ENCODE measurements at regions not wholly inside any gene's neighbourhood (a gene's known extent, or its start where the extent isn't known, plus 50 kb on each side); places are given as distances from the start of the nearest gene placed in this dataset.

GRCh38 chr2:125444106-125444505 is 1211.9 kb upstream of the GYPC start:
- no peak overlapping the region for H3K4me3 ChIP-seq (ENCODE audit: low read length)
- no peak overlapping the region for H2AFZ ChIP-seq (ENCODE audit: low read length)
- no peaks in the 10 kb centered on the region for H3K9me3 ChIP-seq (replicated peaks; ENCODE audit: insufficient read depth, low read length)
- no peak overlapping the region for H3K4me2 ChIP-seq (ENCODE audit: low read depth, low read length)
- H3K4me1 ChIP-seq (ENCODE audit: low read length), result no peaks in the 10 kb centered on the region
- no peak overlapping the region for H3K9ac ChIP-seq (ENCODE audit: low read length)
- no peak for DNase-seq
- H3K9me2 ChIP-seq (replicated peaks; ENCODE audit: insufficient read depth, low read length), result no peaks in the 10 kb centered on the region
- no peaks in the 10 kb centered on the region for H3K27me3 ChIP-seq (replicated peaks; ENCODE audit: insufficient read depth, low read length)
- no peaks in the 10 kb centered on the region for H3F3A ChIP-seq (ENCODE audit: insufficient read depth, low read length)
- H3K36me3 ChIP-seq (replicated peaks; ENCODE audit: insufficient read depth, low read length), result no peaks in the 10 kb centered on the region
- no peaks in the 10 kb centered on the region for H4K20me1 ChIP-seq (ENCODE audit: insufficient read depth, low read length)
- TF ChIP-seq EZH2 (optimal IDR thresholded peaks at IDR 0.05; ENCODE audit: low read depth, low read length), result no peak
- TF ChIP-seq EZH2phosphoT487 (IDR thresholded peaks at IDR 0.05; ENCODE audit: low read length), result no peak
- TF ChIP-seq CTCF (IDR thresholded peaks at IDR 0.05; ENCODE audit: low read length), result no peak
- no peak overlapping the region for H3K27ac ChIP-seq (ENCODE audit: low read length)
- no peaks in the 10 kb centered on the region for H3K79me2 ChIP-seq (ENCODE audit: low read length)

- Histone ChIP-seq H3K79me2 (ENCODE audit: low read length) (no peaks in the 10 kb centered on the region), H3K27ac (ENCODE audit: low read length) (no peak overlapping the region), H3K4me2 (ENCODE audit: low read depth, low read length) (no peak overlapping the region), H3K27me3 (replicated peaks; ENCODE audit: insufficient read depth, low read length) (no peaks in the 10 kb centered on the region), H3K4me3 (ENCODE audit: low read length) (no peak overlapping the region), H3K9me2 (replicated peaks; ENCODE audit: insufficient read depth, low read length) (no peaks in the 10 kb centered on the region), H3F3A (ENCODE audit: insufficient read depth, low read length) (no peaks in the 10 kb centered on the region), H3K9ac (ENCODE audit: low read length) (no peak overlapping the region), H2AFZ (ENCODE audit: low read length) (no peak overlapping the region), H3K9me3 (replicated peaks; ENCODE audit: insufficient read depth, low read length) (no peaks in the 10 kb centered on the region), H4K20me1 (ENCODE audit: insufficient read depth, low read length) (no peaks in the 10 kb centered on the region), H3K4me1 (ENCODE audit: low read length) (no peaks in the 10 kb centered on the region), H3K36me3 (replicated peaks; ENCODE audit: insufficient read depth, low read length) (no peaks in the 10 kb centered on the region)
- TF ChIP-seq EZH2 (optimal IDR thresholded peaks at IDR 0.05; ENCODE audit: low read depth, low read length) (no peak), CTCF (IDR thresholded peaks at IDR 0.05; ENCODE audit: low read length) (no peak), EZH2phosphoT487 (IDR thresholded peaks at IDR 0.05; ENCODE audit: low read length) (no peak)
- no peak for DNase-seq
Observed at GRCh38 chr2:125445495-125445894, 1210.5 kb upstream of the GYPC start.

GRCh38 chr2:125450092-125450491 is 1205.9 kb upstream of the GYPC start:
- Histone ChIP-seq H3K4me3 (ENCODE audit: low read length) (no peak overlapping the region), H3K9me2 (replicated peaks; ENCODE audit: insufficient read depth, low read length) (no peaks in the 10 kb centered on the region), H3K4me1 (ENCODE audit: low read length) (no peaks in the 10 kb centered on the region)

More at GRCh38 chr2:125450092-125450491, 1205.9 kb upstream of the GYPC start:
- Histone ChIP-seq H3F3A (ENCODE audit: insufficient read depth, low read length) (no peaks in the 10 kb centered on the region), H3K79me2 (ENCODE audit: low read length) (no peaks in the 10 kb centered on the region), H3K9ac (ENCODE audit: low read length) (no peak overlapping the region), H3K4me2 (ENCODE audit: low read depth, low read length) (no peak overlapping the region), H3K27me3 (replicated peaks; ENCODE audit: insufficient read depth, low read length) (no peaks in the 10 kb centered on the region), H3K27ac (ENCODE audit: low read length) (no peak overlapping the region), H2AFZ (ENCODE audit: low read length) (no peak overlapping the region), H3K9me3 (replicated peaks; ENCODE audit: insufficient read depth, low read length) (no peaks in the 10 kb centered on the region), H4K20me1 (ENCODE audit: insufficient read depth, low read length) (no peaks in the 10 kb centered on the region), H3K36me3 (replicated peaks; ENCODE audit: insufficient read depth, low read length) (no peaks in the 10 kb centered on the region)
- no peak for TF ChIP-seq CTCF (IDR thresholded peaks at IDR 0.05; ENCODE audit: low read length)
- DNase-seq, result no peak
